ENCODE measurements at regions not wholly inside any gene's neighbourhood (a gene's known extent, or its start where the extent isn't known, plus 50 kb on each side); places are given as distances from the start of the nearest gene placed in this dataset.

GRCh38 chr14:81743605-81744004 lies 210.0 kb upstream of the SEL1L start:
- no peak overlapping the region for H2AFZ ChIP-seq (ENCODE audit: low read depth, low read length)
- H3K4ac ChIP-seq (ENCODE audit: low read depth in 1 of 2, low read length in 2 of 2): no peak overlapping the region
- no peak overlapping the region for H3K18ac ChIP-seq (ENCODE audit: low read depth in 1 of 2, low read length in 2 of 2)
- H3K36me3 ChIP-seq (ENCODE audit: control insufficient read depth in 1 of 2, insufficient read depth in 2 of 2, low read depth in 1 of 2, low read length in 2 of 2): no peaks in the 10 kb centered on the region
- no peak overlapping the region for H3K14ac ChIP-seq (ENCODE audit: low read length in 2 of 2)
- no peaks in the 10 kb centered on the region for H3K4me1 ChIP-seq (ENCODE audit: control insufficient read depth, insufficient read depth, low read depth, low read length)
- H3K4me2 ChIP-seq (ENCODE audit: low read length, poor library complexity, severe bottlenecking): no peak overlapping the region
- no peak overlapping the region for H4K8ac ChIP-seq (ENCODE audit: low read length)
- no CpG with 5 or more reads among the region's 1 CpG for WGBS
- H3K79me1 ChIP-seq (replicated peaks; ENCODE audit: low read length, poor library complexity, severe bottlenecking): no peaks in the 10 kb centered on the region
- H3K27ac ChIP-seq (ENCODE audit: low read length, poor library complexity, severe bottlenecking): no peak overlapping the region
- H3K23ac ChIP-seq (ENCODE audit: low read length in 2 of 2): no peak overlapping the region
- H2BK5ac ChIP-seq (ENCODE audit: low read depth, low read length, poor library complexity, severe bottlenecking): no peak overlapping the region
- H3K9ac ChIP-seq (ENCODE audit: low read length): no peak overlapping the region
- no peak overlapping the region for H3K4me3 ChIP-seq (ENCODE audit: insufficient read depth in 1 of 2, low read depth in 1 of 2, low read length in 2 of 2)
- no peak overlapping the region for H2BK15ac ChIP-seq (ENCODE audit: low read depth, poor library complexity, severe bottlenecking)
- no peak overlapping the region for H2BK12ac ChIP-seq (ENCODE audit: low read length in 2 of 2)
- no peak for DNase-seq
- no peak overlapping the region for H2AK5ac ChIP-seq (ENCODE audit: low read length, severe bottlenecking)
- no peak overlapping the region for H2BK120ac ChIP-seq (ENCODE audit: low read depth, low read length)
- no peak overlapping the region for H4K91ac ChIP-seq (ENCODE audit: low read length)
- no peaks in the 10 kb centered on the region for H3K9me3 ChIP-seq (ENCODE audit: control insufficient read depth, low read length)
- H3K27me3 ChIP-seq (ENCODE audit: control insufficient read depth in 1 of 2, insufficient read depth in 1 of 2, low read length in 2 of 2): no peaks in the 10 kb centered on the region

- Histone ChIP-seq H3K4me1 (ENCODE audit: control insufficient read depth, insufficient read depth, low read depth, low read length) (no peaks in the 10 kb centered on the region), H3K18ac (ENCODE audit: low read depth in 1 of 2, low read length in 2 of 2) (no peak overlapping the region), H4K91ac (ENCODE audit: low read length) (no peak overlapping the region), H3K14ac (ENCODE audit: low read length in 2 of 2) (no peak overlapping the region), H2AFZ (ENCODE audit: low read depth, low read length) (no peak overlapping the region), H2BK15ac (ENCODE audit: low read depth, poor library complexity, severe bottlenecking) (no peak overlapping the region), H3K27ac (ENCODE audit: low read length, poor library complexity, severe bottlenecking) (no peak overlapping the region), H2BK120ac (ENCODE audit: low read depth, low read length) (no peak overlapping the region), H4K8ac (ENCODE audit: low read length) (no peak overlapping the region), H3K4ac (ENCODE audit: low read depth in 1 of 2, low read length in 2 of 2) (no peak overlapping the region), H2BK12ac (ENCODE audit: low read length in 2 of 2) (no peak overlapping the region), H3K9me3 (ENCODE audit: control insufficient read depth, low read length) (no peaks in the 10 kb centered on the region), H3K4me3 (ENCODE audit: insufficient read depth in 1 of 2, low read depth in 1 of 2, low read length in 2 of 2) (no peak overlapping the region), H3K36me3 (ENCODE audit: control insufficient read depth in 1 of 2, insufficient read depth in 2 of 2, low read depth in 1 of 2, low read length in 2 of 2) (no peaks in the 10 kb centered on the region), H3K4me2 (ENCODE audit: low read length, poor library complexity, severe bottlenecking) (no peak overlapping the region), H2BK5ac (ENCODE audit: low read depth, low read length, poor library complexity, severe bottlenecking) (no peak overlapping the region), H3K23ac (ENCODE audit: low read length in 2 of 2) (no peak overlapping the region), H3K9ac (ENCODE audit: low read length) (no peak overlapping the region), H3K79me1 (replicated peaks; ENCODE audit: low read length, poor library complexity, severe bottlenecking) (no peaks in the 10 kb centered on the region), H3K27me3 (ENCODE audit: control insufficient read depth in 1 of 2, insufficient read depth in 1 of 2, low read length in 2 of 2) (no peaks in the 10 kb centered on the region), H2AK5ac (ENCODE audit: low read length, severe bottlenecking) (no peak overlapping the region)
- no peak for DNase-seq
- 50% methylated on average over 1 of the region's 2 CpGs for WGBS
Observed at GRCh38 chr14:81751198-81751597, 217.5 kb upstream of the SEL1L start.

- WGBS: 63% methylated on average over 1 of the region's 2 CpGs
Observed at GRCh38 chr14:81759541-81759940, 225.9 kb upstream of the SEL1L start.

GRCh38 chr14:81765651-81766275 lies 232.1 kb upstream of the SEL1L start:
- H3K14ac ChIP-seq (ENCODE audit: low read length in 2 of 2): no peak overlapping the region
- H3K27me3 ChIP-seq (ENCODE audit: control insufficient read depth in 1 of 2, insufficient read depth in 1 of 2, low read length in 2 of 2): no peaks in the 10 kb centered on the region
- no peaks in the 10 kb centered on the region for H3K4me1 ChIP-seq (ENCODE audit: control insufficient read depth, insufficient read depth, low read depth, low read length)
- no peak for DNase-seq
- H4K8ac ChIP-seq (ENCODE audit: low read length): no peak overlapping the region
- WGBS: 84% methylated on average over 2 of the region's 3 CpGs
- no peak overlapping the region for H3K18ac ChIP-seq (ENCODE audit: low read depth in 1 of 2, low read length in 2 of 2)
- no peaks in the 10 kb centered on the region for H3K36me3 ChIP-seq (ENCODE audit: control insufficient read depth in 1 of 2, insufficient read depth in 2 of 2, low read depth in 1 of 2, low read length in 2 of 2)
- no peak overlapping the region for H3K9ac ChIP-seq (ENCODE audit: low read length)
- H3K79me1 ChIP-seq (replicated peaks; ENCODE audit: low read length, poor library complexity, severe bottlenecking): no peaks in the 10 kb centered on the region
- H2BK12ac ChIP-seq (ENCODE audit: low read length in 2 of 2): no peak overlapping the region
- H3K27ac ChIP-seq (ENCODE audit: low read length, poor library complexity, severe bottlenecking): no peak overlapping the region
- H3K4me2 ChIP-seq (ENCODE audit: low read length, poor library complexity, severe bottlenecking): no peak overlapping the region
- no peak overlapping the region for H3K4ac ChIP-seq (ENCODE audit: low read depth in 1 of 2, low read length in 2 of 2)
- H3K9me3 ChIP-seq (ENCODE audit: control insufficient read depth, low read length): no peaks in the 10 kb centered on the region
- H3K23ac ChIP-seq (ENCODE audit: low read length in 2 of 2): no peak overlapping the region
- no peak overlapping the region for H2BK5ac ChIP-seq (ENCODE audit: low read depth, low read length, poor library complexity, severe bottlenecking)
- no peak overlapping the region for H2AFZ ChIP-seq (ENCODE audit: low read depth, low read length)
- no peak overlapping the region for H2BK15ac ChIP-seq (ENCODE audit: low read depth, poor library complexity, severe bottlenecking)
- no peak overlapping the region for H4K91ac ChIP-seq (ENCODE audit: low read length)
- no peak overlapping the region for H2BK120ac ChIP-seq (ENCODE audit: low read depth, low read length)
- no peak overlapping the region for H3K4me3 ChIP-seq (ENCODE audit: insufficient read depth in 1 of 2, low read depth in 1 of 2, low read length in 2 of 2)
- H2AK5ac ChIP-seq (ENCODE audit: low read length, severe bottlenecking): no peak overlapping the region

More at GRCh38 chr14:81759541-81759940, 225.9 kb upstream of the SEL1L start:
- no peak overlapping the region for H4K91ac ChIP-seq (ENCODE audit: low read length)
- no peak overlapping the region for H2BK120ac ChIP-seq (ENCODE audit: low read depth, low read length)
- H3K4me2 ChIP-seq (ENCODE audit: low read length, poor library complexity, severe bottlenecking): no peak overlapping the region
- H3K4me3 ChIP-seq (ENCODE audit: insufficient read depth in 1 of 2, low read depth in 1 of 2, low read length in 2 of 2): no peak overlapping the region
- H3K4me1 ChIP-seq (ENCODE audit: control insufficient read depth, insufficient read depth, low read depth, low read length): no peaks in the 10 kb centered on the region
- no peak overlapping the region for H3K4ac ChIP-seq (ENCODE audit: low read depth in 1 of 2, low read length in 2 of 2)
- no peaks in the 10 kb centered on the region for H3K9me3 ChIP-seq (ENCODE audit: control insufficient read depth, low read length)
- H3K79me1 ChIP-seq (replicated peaks; ENCODE audit: low read length, poor library complexity, severe bottlenecking): no peaks in the 10 kb centered on the region
- H3K27me3 ChIP-seq (ENCODE audit: control insufficient read depth in 1 of 2, insufficient read depth in 1 of 2, low read length in 2 of 2): no peaks in the 10 kb centered on the region
- no peaks in the 10 kb centered on the region for H3K36me3 ChIP-seq (ENCODE audit: control insufficient read depth in 1 of 2, insufficient read depth in 2 of 2, low read depth in 1 of 2, low read length in 2 of 2)
- no peak overlapping the region for H3K27ac ChIP-seq (ENCODE audit: low read length, poor library complexity, severe bottlenecking)
- no peak overlapping the region for H2BK15ac ChIP-seq (ENCODE audit: low read depth, poor library complexity, severe bottlenecking)
- no peak overlapping the region for H3K18ac ChIP-seq (ENCODE audit: low read depth in 1 of 2, low read length in 2 of 2)
- no peak overlapping the region for H3K14ac ChIP-seq (ENCODE audit: low read length in 2 of 2)
- no peak overlapping the region for H3K9ac ChIP-seq (ENCODE audit: low read length)
- H2AK5ac ChIP-seq (ENCODE audit: low read length, severe bottlenecking): no peak overlapping the region
- H3K23ac ChIP-seq (ENCODE audit: low read length in 2 of 2): no peak overlapping the region
- H2BK5ac ChIP-seq (ENCODE audit: low read depth, low read length, poor library complexity, severe bottlenecking): no peak overlapping the region
- DNase-seq: no peak
- H4K8ac ChIP-seq (ENCODE audit: low read length): no peak overlapping the region
- no peak overlapping the region for H2BK12ac ChIP-seq (ENCODE audit: low read length in 2 of 2)
- H2AFZ ChIP-seq (ENCODE audit: low read depth, low read length): no peak overlapping the region
